AML-193 (cell line): ENCODE measurements at regions not wholly inside any gene's neighbourhood (a gene's known extent, or its start where the extent isn't known, plus 50 kb on each side); places are given as distances from the start of the nearest gene placed in this dataset.

ENCODE experiments used
- DNase-seq, 2 experiments: peaks; one replicate each; lab custom pipeline; 2025; lab: John Stamatoyannopoulos, UW

- no peak for DNase-seq
Observed at GRCh38 chr13:50195045-50195444, 179.8 kb downstream of the KCNRG start.

GRCh38 chr13:50196118-50196517 is 180.9 kb downstream of the KCNRG start:
- DNase-seq, result no peak

GRCh38 chr13:50197705-50198104 is 182.5 kb downstream of the KCNRG start:
- DNase-seq, result no peak

GRCh38 chr13:50198508-50198907 is 183.3 kb downstream of the KCNRG start:
- peak; percentile 88 to 89 for DNase-seq

- no peak for DNase-seq
Observed at GRCh38 chr13:50200569-50200968, 185.3 kb downstream of the KCNRG start.

GRCh38 chr13:50200988-50201387 is 185.7 kb downstream of the KCNRG start:
- DNase-seq, result no peak

GRCh38 chr13:50202485-50202884 is 187.2 kb downstream of the KCNRG start:
- DNase-seq, result no peak

- no peak for DNase-seq
Observed at GRCh38 chr13:50203256-50203941, 188.2 kb downstream of the KCNRG start.

GRCh38 chr13:50205581-50205980 is 190.3 kb downstream of the KCNRG start:
- DNase-seq, result no peak

GRCh38 chr13:50208826-50209335 is 193.6 kb downstream of the KCNRG start:
- peak; percentile 85 to 89 for DNase-seq

GRCh38 chr13:50209631-50210030 is 194.4 kb downstream of the KCNRG start:
- DNase-seq, result peak; percentile 21 to 36

- DNase-seq, result no peak
Observed at GRCh38 chr13:50213526-50213925, 198.3 kb downstream of the KCNRG start.

GRCh38 chr13:50214514-50214913 is 199.3 kb downstream of the KCNRG start:
- DNase-seq, result no peak

GRCh38 chr13:50215399-50215798 is 200.2 kb downstream of the KCNRG start:
- no peak for DNase-seq

GRCh38 chr13:50219743-50220142 is 204.5 kb downstream of the KCNRG start:
- DNase-seq, result no peak

- DNase-seq, result peak; percentile 38 to 61
Observed at GRCh38 chr13:50220938-50221337, 205.7 kb downstream of the KCNRG start.

GRCh38 chr13:50222569-50223332 is 207.5 kb downstream of the KCNRG start:
- no peak for DNase-seq

- no peak for DNase-seq
Observed at GRCh38 chr13:50224534-50224933, 209.3 kb downstream of the KCNRG start.

GRCh38 chr13:50225193-50226155 is 210.2 kb downstream of the KCNRG start:
- DNase-seq, result no peak

GRCh38 chr13:50226515-50227155 is 211.4 kb downstream of the KCNRG start:
- DNase-seq, result no peak

GRCh38 chr13:50227361-50227760 is 212.1 kb downstream of the KCNRG start:
- no peak for DNase-seq

GRCh38 chr13:50228527-50228926 is 213.3 kb downstream of the KCNRG start:
- no peak for DNase-seq
